ENCODE measurements at regions not wholly inside any gene's neighbourhood (a gene's known extent, or its start where the extent isn't known, plus 50 kb on each side); places are given as distances from the start of the nearest gene placed in this dataset.

DNA sequence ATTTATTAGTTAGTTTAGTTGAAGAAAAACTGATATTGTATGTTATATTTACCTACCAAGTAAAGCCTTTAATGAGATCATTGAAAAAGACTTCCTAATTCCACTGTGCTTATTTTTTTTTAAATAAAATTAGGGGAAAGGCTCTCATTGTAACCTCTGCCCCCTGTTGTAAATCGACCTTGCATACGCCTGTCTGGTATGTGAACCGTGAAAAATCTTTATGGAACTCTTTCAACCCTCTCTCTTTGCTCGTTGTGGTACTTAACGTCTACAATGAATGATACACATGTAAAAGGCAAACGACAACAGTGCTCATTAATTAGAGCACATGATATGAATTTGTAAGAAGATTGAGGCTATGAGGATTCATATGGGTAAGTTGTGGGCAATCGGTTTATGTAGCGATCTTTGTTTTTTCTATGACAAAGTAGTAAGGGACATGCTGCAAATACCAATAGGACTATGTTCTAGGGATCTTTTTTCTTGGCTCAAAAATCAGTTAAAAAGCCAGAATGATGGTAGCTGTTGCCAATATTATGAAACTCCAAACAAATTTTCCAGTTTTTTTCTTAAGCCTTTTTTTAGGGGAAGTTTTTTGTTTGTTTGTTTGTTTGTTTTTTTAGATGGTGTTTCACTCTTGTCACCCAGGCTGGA lies 119.0 kb upstream of the MCHR2 start:
- no peaks in the 10 kb centered on the region for H3K27me3 ChIP-seq (ENCODE audit: low read depth, low read length)
- H3K36me3 ChIP-seq (ENCODE audit: control insufficient read depth in 1 of 2, insufficient read depth in 2 of 2, low read length in 2 of 2): no peaks in the 10 kb centered on the region
- no peak overlapping the region for H3K4me3 ChIP-seq (ENCODE audit: low read depth in 1 of 2, low read length in 2 of 2)
- no peaks in the 10 kb centered on the region for H3K9me3 ChIP-seq (ENCODE audit: control insufficient read depth in 1 of 2, low read length in 2 of 2)
- no peak overlapping the region for H3K27ac ChIP-seq (ENCODE audit: low read length)
- H3K4me1 ChIP-seq (ENCODE audit: control insufficient read depth in 1 of 2, insufficient read depth in 2 of 2, low read length in 2 of 2): no peaks in the 10 kb centered on the region

DNA sequence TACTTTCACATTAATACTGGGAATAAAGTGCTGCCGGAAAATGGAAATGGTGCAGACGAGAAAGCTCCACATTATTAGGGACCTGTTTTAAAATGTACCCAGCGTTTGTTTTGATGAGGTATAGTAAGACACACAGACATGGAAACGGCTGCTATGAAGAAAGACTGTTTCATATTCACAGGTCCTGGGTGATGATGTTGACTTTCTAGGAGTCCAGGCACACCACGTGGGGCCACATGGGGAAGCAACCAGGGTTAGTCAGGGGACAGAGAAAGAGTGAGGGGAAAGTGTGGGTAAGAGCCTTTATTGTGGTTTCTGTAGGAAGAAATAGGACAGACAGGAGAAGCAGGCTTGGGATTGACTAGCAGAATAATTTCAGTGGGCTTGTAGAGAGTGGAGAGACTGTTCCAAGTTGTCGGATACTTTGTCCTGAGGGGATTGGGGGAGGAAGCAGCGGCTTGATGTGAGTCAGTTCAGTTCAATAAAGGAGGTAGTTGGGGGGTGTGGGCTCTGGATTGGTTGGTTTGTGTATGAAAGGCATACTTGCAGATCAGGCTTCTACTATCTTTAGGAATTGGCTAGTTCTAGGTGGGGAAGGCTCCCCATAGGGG lies 112.0 kb upstream of the MCHR2 start:
- no peaks in the 10 kb centered on the region for H3K4me1 ChIP-seq (ENCODE audit: control insufficient read depth in 1 of 2, insufficient read depth in 2 of 2, low read length in 2 of 2)
- H3K27ac ChIP-seq (ENCODE audit: low read length): no peak overlapping the region
- H3K36me3 ChIP-seq (ENCODE audit: control insufficient read depth in 1 of 2, insufficient read depth in 2 of 2, low read length in 2 of 2): no peaks in the 10 kb centered on the region
- H3K27me3 ChIP-seq (ENCODE audit: low read depth, low read length): no peaks in the 10 kb centered on the region
- no peak overlapping the region for H3K4me3 ChIP-seq (ENCODE audit: low read depth in 1 of 2, low read length in 2 of 2)
- H3K9me3 ChIP-seq (ENCODE audit: control insufficient read depth in 1 of 2, low read length in 2 of 2): no peaks in the 10 kb centered on the region

DNA sequence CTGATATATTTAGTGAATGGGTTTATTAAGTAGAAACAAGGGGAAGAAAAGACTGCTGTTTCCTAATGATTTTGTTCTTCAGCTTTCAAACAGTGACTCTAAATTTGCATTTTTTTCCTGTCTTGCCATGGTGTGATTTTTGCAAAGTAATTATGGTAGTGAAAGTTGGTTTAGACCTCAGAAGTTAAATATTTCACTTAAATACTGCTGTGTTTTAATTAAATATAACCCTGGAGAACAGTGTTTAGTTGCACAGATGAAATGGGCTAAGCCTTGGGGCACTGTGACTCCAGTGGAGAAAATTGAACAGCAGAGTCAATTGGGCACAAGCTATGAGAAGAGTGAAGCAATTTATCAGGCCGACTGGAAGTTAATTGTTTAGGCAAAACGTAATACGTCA lies 111.1 kb upstream of the MCHR2 start:
- Histone ChIP-seq H3K4me3 (ENCODE audit: low read depth in 1 of 2, low read length in 2 of 2) (no peak overlapping the region), H3K27ac (ENCODE audit: low read length) (no peak overlapping the region), H3K9me3 (ENCODE audit: control insufficient read depth in 1 of 2, low read length in 2 of 2) (no peaks in the 10 kb centered on the region), H3K36me3 (ENCODE audit: control insufficient read depth in 1 of 2, insufficient read depth in 2 of 2, low read length in 2 of 2) (no peaks in the 10 kb centered on the region), H3K27me3 (ENCODE audit: low read depth, low read length) (no peaks in the 10 kb centered on the region), H3K4me1 (ENCODE audit: control insufficient read depth in 1 of 2, insufficient read depth in 2 of 2, low read length in 2 of 2) (no peaks in the 10 kb centered on the region)

DNA sequence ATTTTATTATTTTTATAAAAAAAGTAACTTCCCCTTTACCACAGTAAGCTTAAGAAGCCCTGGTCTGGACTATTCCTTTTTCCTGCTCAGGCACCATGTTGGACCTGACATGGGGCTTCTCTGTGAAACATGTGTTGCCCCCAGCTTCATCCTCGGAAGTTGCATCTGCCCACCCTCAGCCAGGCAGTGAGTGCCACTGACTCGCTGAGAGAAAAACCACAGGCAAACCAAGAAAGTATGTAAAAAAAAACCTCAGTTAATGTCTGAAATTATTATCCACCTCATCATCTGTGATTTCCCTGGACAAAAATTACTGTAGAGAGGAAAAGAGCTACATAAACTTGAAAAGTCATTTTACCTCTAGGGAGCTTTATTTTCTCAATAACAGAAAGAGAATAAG lies 109.9 kb upstream of the MCHR2 start:
- Histone ChIP-seq H3K4me1 (ENCODE audit: control insufficient read depth in 1 of 2, insufficient read depth in 2 of 2, low read length in 2 of 2) (no peaks in the 10 kb centered on the region), H3K36me3 (ENCODE audit: control insufficient read depth in 1 of 2, insufficient read depth in 2 of 2, low read length in 2 of 2) (no peaks in the 10 kb centered on the region), H3K4me3 (ENCODE audit: low read depth in 1 of 2, low read length in 2 of 2) (no peak overlapping the region), H3K27me3 (ENCODE audit: low read depth, low read length) (no peaks in the 10 kb centered on the region), H3K27ac (ENCODE audit: low read length) (no peak overlapping the region), H3K9me3 (ENCODE audit: control insufficient read depth in 1 of 2, low read length in 2 of 2) (no peaks in the 10 kb centered on the region)

DNA sequence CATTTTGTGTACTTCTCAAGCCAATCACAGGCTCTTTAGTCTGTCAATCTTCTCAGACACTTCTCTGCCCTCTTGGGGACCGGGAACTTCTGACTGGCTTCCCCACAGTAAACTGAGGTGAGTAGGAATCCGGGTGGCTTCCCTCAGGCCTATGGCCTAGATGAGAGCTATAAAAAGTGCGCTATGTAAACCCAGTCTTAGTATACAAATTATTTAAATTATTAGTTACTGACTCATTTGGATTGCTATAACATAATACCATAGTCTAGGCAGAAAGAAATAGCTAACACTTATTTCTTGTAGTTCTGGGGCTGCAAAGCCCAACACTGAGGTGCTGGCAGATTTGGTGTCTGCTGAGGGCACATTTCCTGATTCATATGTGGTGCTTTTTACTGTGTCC lies 109.2 kb upstream of the MCHR2 start:
- Histone ChIP-seq H3K4me1 (ENCODE audit: control insufficient read depth in 1 of 2, insufficient read depth in 2 of 2, low read length in 2 of 2) (no peaks in the 10 kb centered on the region), H3K27ac (ENCODE audit: low read length) (no peak overlapping the region), H3K9me3 (ENCODE audit: control insufficient read depth in 1 of 2, low read length in 2 of 2) (no peaks in the 10 kb centered on the region)

DNA sequence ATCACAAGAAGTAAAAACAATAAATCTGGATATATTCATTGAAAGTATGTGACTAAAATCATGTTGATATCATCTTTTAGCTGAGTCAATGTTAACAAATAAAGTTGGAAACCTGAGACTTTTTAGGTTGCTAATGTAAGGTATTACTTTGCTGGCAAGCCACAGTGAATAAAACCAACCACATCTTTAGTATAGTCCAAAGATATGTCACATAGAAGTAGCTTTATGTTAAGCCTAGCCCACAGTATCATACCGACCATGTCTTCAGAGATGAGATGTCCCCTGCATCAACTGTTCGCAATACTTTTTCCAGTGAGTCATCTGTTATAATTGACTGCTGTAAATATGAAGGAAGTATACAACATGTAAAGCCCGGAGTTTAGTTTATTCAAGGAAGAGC lies 107.6 kb upstream of the MCHR2 start:
- Histone ChIP-seq H3K36me3 (ENCODE audit: control insufficient read depth in 1 of 2, insufficient read depth in 2 of 2, low read length in 2 of 2) (no peaks in the 10 kb centered on the region), H3K27me3 (ENCODE audit: low read depth, low read length) (no peaks in the 10 kb centered on the region), H3K4me1 (ENCODE audit: control insufficient read depth in 1 of 2, insufficient read depth in 2 of 2, low read length in 2 of 2) (no peaks in the 10 kb centered on the region), H3K4me3 (ENCODE audit: low read depth in 1 of 2, low read length in 2 of 2) (no peak overlapping the region), H3K27ac (ENCODE audit: low read length) (no peak overlapping the region), H3K9me3 (ENCODE audit: control insufficient read depth in 1 of 2, low read length in 2 of 2) (no peaks in the 10 kb centered on the region)

More for the DNA sequence above, 109.2 kb upstream of the MCHR2 start:
- Histone ChIP-seq H3K4me3 (ENCODE audit: low read depth in 1 of 2, low read length in 2 of 2) (no peak overlapping the region), H3K36me3 (ENCODE audit: control insufficient read depth in 1 of 2, insufficient read depth in 2 of 2, low read length in 2 of 2) (no peaks in the 10 kb centered on the region), H3K27me3 (ENCODE audit: low read depth, low read length) (no peaks in the 10 kb centered on the region)

DNA sequence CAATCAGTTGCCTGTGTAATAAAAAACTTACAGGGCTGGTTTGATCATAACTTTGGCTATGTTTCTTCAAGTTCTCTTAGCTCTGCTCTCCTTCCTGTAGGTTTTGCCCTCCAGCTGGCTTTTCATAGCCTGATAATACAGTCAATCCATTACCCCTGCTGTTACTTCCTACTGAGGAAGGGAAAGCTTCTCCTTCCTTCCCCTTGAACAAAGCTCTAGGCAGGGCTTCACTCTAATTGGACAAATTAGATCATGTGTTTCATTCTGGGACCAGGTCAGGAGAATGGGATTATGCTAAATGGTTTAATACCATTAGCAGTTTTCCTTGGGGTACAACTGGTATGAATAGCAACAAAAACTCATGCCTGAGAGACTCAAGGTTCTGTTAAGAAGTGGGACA lies 106.8 kb upstream of the MCHR2 start:
- Histone ChIP-seq H3K9me3 (ENCODE audit: control insufficient read depth in 1 of 2, low read length in 2 of 2) (no peaks in the 10 kb centered on the region), H3K27ac (ENCODE audit: low read length) (no peak overlapping the region), H3K4me1 (ENCODE audit: control insufficient read depth in 1 of 2, insufficient read depth in 2 of 2, low read length in 2 of 2) (no peaks in the 10 kb centered on the region), H3K4me3 (ENCODE audit: low read depth in 1 of 2, low read length in 2 of 2) (no peak overlapping the region), H3K36me3 (ENCODE audit: control insufficient read depth in 1 of 2, insufficient read depth in 2 of 2, low read length in 2 of 2) (no peaks in the 10 kb centered on the region), H3K27me3 (ENCODE audit: low read depth, low read length) (no peaks in the 10 kb centered on the region)

DNA sequence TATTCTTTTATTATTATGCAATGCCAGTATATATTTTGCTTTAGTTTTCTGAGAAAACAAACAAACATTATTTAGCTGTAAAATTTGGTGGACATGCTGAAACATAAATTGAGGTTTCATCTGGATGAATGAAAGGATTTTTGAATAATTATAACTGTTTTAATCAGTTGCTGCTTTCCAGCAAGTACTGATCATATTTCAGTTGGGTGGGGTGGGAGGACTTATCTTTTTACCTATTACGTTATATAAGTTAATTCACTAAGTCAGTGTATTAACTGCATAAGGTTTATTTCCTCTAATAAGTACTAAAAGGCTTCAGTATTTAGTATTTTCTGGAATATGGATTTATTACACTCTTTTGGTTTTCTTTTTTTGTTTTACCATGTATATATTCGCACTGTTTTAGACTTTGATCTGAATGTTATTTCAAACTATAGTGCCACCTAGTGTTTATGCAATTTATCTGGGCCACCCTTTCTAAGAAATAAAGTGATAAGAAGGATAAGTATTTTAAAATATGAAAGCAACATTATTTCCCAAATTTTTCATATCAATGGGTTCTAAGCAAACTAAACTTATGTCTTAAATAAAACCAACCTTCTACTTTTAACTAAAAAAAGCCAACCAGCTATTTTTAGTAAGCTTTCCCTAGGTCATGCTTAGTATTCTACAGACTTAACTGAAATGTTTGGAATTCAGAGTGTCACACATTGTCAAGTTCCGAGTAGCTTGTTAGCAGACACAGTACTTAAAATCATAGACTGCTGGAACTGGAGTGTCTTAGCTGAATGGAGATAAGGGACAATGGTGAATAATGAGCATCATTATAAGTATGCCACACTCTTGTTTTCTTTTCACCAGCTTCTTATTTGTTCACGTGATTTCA lies 105.4 kb upstream of the MCHR2 start:
- Histone ChIP-seq H3K36me3 (ENCODE audit: control insufficient read depth in 1 of 2, insufficient read depth in 2 of 2, low read length in 2 of 2) (no peaks in the 10 kb centered on the region), H3K27ac (ENCODE audit: low read length) (no peak overlapping the region), H3K4me3 (ENCODE audit: low read depth in 1 of 2, low read length in 2 of 2) (no peak overlapping the region)

DNA sequence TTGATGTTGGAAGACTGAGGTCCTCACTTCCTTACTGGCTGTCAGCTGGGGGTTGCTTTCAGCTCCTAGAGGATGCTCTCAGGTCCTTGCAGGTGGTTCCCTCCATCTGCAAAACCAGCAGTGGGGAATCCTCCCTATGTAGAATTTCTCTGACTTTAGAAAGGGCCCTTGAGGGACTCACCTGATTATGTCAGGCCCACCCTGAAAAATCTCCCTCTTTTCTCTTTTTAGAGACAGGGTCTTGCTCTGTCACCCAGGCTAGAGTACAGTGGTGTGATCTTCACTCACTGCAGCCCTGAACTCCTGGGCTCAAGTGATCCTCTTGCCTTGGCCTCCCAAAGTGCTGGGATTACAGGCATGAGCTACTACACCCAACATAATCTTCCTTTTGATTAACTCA lies 102.9 kb upstream of the MCHR2 start:
- Histone ChIP-seq H3K27ac (ENCODE audit: low read length) (no peak overlapping the region), H3K4me1 (ENCODE audit: control insufficient read depth in 1 of 2, insufficient read depth in 2 of 2, low read length in 2 of 2) (no peaks in the 10 kb centered on the region), H3K36me3 (ENCODE audit: control insufficient read depth in 1 of 2, insufficient read depth in 2 of 2, low read length in 2 of 2) (no peaks in the 10 kb centered on the region), H3K4me3 (ENCODE audit: low read depth in 1 of 2, low read length in 2 of 2) (no peak overlapping the region), H3K9me3 (ENCODE audit: control insufficient read depth in 1 of 2, low read length in 2 of 2) (no peaks in the 10 kb centered on the region), H3K27me3 (ENCODE audit: low read depth, low read length) (no peaks in the 10 kb centered on the region)

More for the DNA sequence above, 105.4 kb upstream of the MCHR2 start:
- H3K27me3 ChIP-seq (ENCODE audit: low read depth, low read length): no peaks in the 10 kb centered on the region
- no peaks in the 10 kb centered on the region for H3K4me1 ChIP-seq (ENCODE audit: control insufficient read depth in 1 of 2, insufficient read depth in 2 of 2, low read length in 2 of 2)
- no peaks in the 10 kb centered on the region for H3K9me3 ChIP-seq (ENCODE audit: control insufficient read depth in 1 of 2, low read length in 2 of 2)

DNA sequence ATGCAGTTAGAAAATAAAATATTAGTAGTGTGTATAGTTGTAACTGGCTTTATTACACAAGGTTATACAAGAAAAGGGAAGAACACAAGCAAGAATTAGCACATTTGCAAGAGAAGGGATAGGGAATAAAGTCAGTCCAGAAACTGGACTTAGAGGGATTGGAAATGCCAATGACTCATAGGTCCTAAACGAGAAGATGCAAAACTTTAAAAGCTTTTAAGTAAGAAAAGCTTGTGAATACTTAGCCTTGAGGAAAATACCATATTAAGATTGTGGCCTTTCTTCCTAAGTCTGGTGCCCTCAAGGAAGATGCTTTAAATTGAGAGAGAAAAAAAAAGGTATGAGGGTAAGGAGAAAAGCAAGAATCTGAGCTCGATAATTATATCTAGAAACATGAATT lies 102.3 kb upstream of the MCHR2 start:
- Histone ChIP-seq H3K4me1 (ENCODE audit: control insufficient read depth in 1 of 2, insufficient read depth in 2 of 2, low read length in 2 of 2) (no peaks in the 10 kb centered on the region), H3K4me3 (ENCODE audit: low read depth in 1 of 2, low read length in 2 of 2) (no peak overlapping the region), H3K27me3 (ENCODE audit: low read depth, low read length) (no peaks in the 10 kb centered on the region), H3K36me3 (ENCODE audit: control insufficient read depth in 1 of 2, insufficient read depth in 2 of 2, low read length in 2 of 2) (no peaks in the 10 kb centered on the region), H3K27ac (ENCODE audit: low read length) (no peak overlapping the region), H3K9me3 (ENCODE audit: control insufficient read depth in 1 of 2, low read length in 2 of 2) (no peaks in the 10 kb centered on the region)

DNA sequence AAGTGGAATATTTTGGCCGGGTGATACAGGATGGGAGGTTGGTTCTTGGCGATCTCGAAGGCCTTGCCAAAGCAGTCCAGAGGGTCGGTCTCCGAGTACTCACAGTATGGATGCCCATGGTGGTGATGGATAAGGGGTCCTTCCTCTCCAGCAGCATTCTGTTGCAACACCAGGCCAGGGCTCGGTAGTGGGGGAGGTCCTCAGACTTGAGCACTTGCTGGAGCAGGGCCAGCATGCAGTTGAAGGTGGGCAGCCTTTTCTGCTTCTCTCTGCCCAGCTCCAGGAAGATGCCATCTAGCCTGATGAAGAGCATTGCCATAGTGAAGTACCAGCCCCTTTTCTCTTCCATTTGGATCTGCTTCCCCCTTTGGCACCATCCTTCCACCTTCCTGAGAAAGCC lies 99.4 kb upstream of the MCHR2 start:
- no peaks in the 10 kb centered on the region for H3K9me3 ChIP-seq (ENCODE audit: control insufficient read depth in 1 of 2, low read length in 2 of 2)
- H3K36me3 ChIP-seq (ENCODE audit: control insufficient read depth in 1 of 2, insufficient read depth in 2 of 2, low read length in 2 of 2): no peaks in the 10 kb centered on the region
- no peak overlapping the region for H3K4me3 ChIP-seq (ENCODE audit: low read depth in 1 of 2, low read length in 2 of 2)
- no peak overlapping the region for H3K27ac ChIP-seq (ENCODE audit: low read length)
- no peaks in the 10 kb centered on the region for H3K4me1 ChIP-seq (ENCODE audit: control insufficient read depth in 1 of 2, insufficient read depth in 2 of 2, low read length in 2 of 2)
- no peaks in the 10 kb centered on the region for H3K27me3 ChIP-seq (ENCODE audit: low read depth, low read length)
